ENCODE measurements at regions not wholly inside any gene's neighbourhood (a gene's known extent, or its start where the extent isn't known, plus 50 kb on each side); places are given as distances from the start of the nearest gene placed in this dataset.
A peak's percentile ranks its signal among the peaks of the same experiment; 100 is the strongest.

GRCh38 chr1:73366734-73367413 is 831.1 kb downstream of the LRRIQ3 start:
- WGBS, 2 donors, result 46 to 47% methylated on average over 5 of the region's 5 CpGs
- no peaks in the 10 kb centered on the region for H3K9me3 ChIP-seq
- no peak for ATAC-seq

GRCh38 chr1:73359001-73359400 is 839.0 kb downstream of the LRRIQ3 start:
- Histone ChIP-seq H3K27ac (no peak overlapping the region), H3K36me3 (replicated peaks in 1 of 2; ENCODE audit: insufficient read depth in 1 of 2, low read depth in 2 of 2) (no peaks in the 10 kb centered on the region), H3K4me3 (no peak overlapping the region), H3K4me1 (no peaks in the 10 kb centered on the region), H3K27me3 (no peaks in the 10 kb centered on the region), H3K9me3 (no peaks in the 10 kb centered on the region)
- peak in 1 of 4 donors; percentile 5 for DNase-seq
- 53 to 66% methylated on average over 3 of the region's 3 CpGs for WGBS, 2 donors
- ATAC-seq, result no peak
- TF ChIP-seq POLR2A (IDR thresholded peaks at IDR 0.05), result no peak
- TF ChIP-seq CTCF (IDR thresholded peaks at IDR 0.05), result no peak
- intact Hi-C loops (cut with DNase I), result no loop called here

More at GRCh38 chr1:73366734-73367413, 831.1 kb downstream of the LRRIQ3 start:
- Histone ChIP-seq H3K36me3 (replicated peaks in 1 of 2; ENCODE audit: insufficient read depth in 1 of 2, low read depth in 2 of 2) (no peaks in the 10 kb centered on the region), H3K4me1 (no peaks in the 10 kb centered on the region), H3K27ac (no peak overlapping the region), H3K27me3 (no peaks in the 10 kb centered on the region), H3K4me3 (no peak overlapping the region)
- intact Hi-C loops (cut with DNase I), result no loop called here
- no peak for DNase-seq
- TF ChIP-seq POLR2A (IDR thresholded peaks at IDR 0.05) (no peak), CTCF (IDR thresholded peaks at IDR 0.05) (no peak)

GRCh38 chr1:73356485-73356884 is 841.5 kb downstream of the LRRIQ3 start:
- H3K9me3 ChIP-seq, result no peaks in the 10 kb centered on the region
- DNase-seq (no peak), ATAC-seq (no peak)
- no peak overlapping the region for H3K27ac ChIP-seq
- WGBS, 2 donors, result 26 to 67% methylated on average over 1 of the region's 1 CpG
- H3K4me1 ChIP-seq, result no peaks in the 10 kb centered on the region
- no peaks in the 10 kb centered on the region for H3K36me3 ChIP-seq (replicated peaks in 1 of 2; ENCODE audit: insufficient read depth in 1 of 2, low read depth in 2 of 2)
- TF ChIP-seq CTCF (IDR thresholded peaks at IDR 0.05), result no peak
- no peak overlapping the region for H3K4me3 ChIP-seq
- intact Hi-C loops (cut with DNase I), result no loop called here
- H3K27me3 ChIP-seq, result no peaks in the 10 kb centered on the region

- intact Hi-C loops (cut with DNase I), result no loop called here
- no peaks in the 10 kb centered on the region for H3K9me3 ChIP-seq
- no peak for ATAC-seq
Observed at GRCh38 chr1:73343947-73344346, 854.0 kb downstream of the LRRIQ3 start.

More at GRCh38 chr1:73343947-73344346, 854.0 kb downstream of the LRRIQ3 start:
- DNase-seq, result no peak
- 36 to 100% methylated on average over 2 to 3 of the region's 3 CpGs for WGBS, 2 donors
- TF ChIP-seq CTCF (IDR thresholded peaks at IDR 0.05), result no peak
- no peak overlapping the region for H3K27ac ChIP-seq
- H3K4me3 ChIP-seq, result no peak overlapping the region
- no peaks in the 10 kb centered on the region for H3K4me1 ChIP-seq
- no peaks in the 10 kb centered on the region for H3K27me3 ChIP-seq
- H3K36me3 ChIP-seq (replicated peaks in 1 of 2; ENCODE audit: insufficient read depth in 1 of 2, low read depth in 2 of 2), result no peaks in the 10 kb centered on the region

Data from body of pancreas (tissue), 4 donors.